ENCODE measurements at regions not wholly inside any gene's neighbourhood (a gene's known extent, or its start where the extent isn't known, plus 50 kb on each side); places are given as distances from the start of the nearest gene placed in this dataset.
"Not testable (repeated sequence)": the region's sequence is repeated elsewhere in the genome, so short reads cannot be mapped to it uniquely, and the experiment has no call there.

DNA sequence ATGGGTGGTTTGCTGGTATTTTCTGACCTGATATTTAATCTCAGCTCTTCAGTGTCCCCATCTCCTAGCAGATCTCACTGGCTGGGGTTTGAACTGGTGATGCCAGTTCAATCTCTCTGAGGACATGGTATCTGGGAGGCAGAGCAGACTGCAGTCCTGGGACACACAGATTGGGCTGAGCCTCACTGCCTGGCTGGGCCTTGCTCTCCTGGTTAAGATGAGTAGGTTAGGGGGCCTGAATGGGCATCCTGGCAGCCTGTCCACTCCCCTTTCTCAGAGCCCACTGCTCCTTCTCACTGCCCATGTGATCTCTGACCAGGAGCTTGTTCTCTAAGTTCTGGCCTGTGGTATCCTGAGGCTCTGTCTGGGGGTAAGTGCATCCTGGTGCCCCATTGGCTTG, 363.4 kb downstream of the GLRX3 start:
- no peak for DNase-seq (ENCODE audit: low read depth in 1 of 2, low spot score in 1 of 2)

DNA sequence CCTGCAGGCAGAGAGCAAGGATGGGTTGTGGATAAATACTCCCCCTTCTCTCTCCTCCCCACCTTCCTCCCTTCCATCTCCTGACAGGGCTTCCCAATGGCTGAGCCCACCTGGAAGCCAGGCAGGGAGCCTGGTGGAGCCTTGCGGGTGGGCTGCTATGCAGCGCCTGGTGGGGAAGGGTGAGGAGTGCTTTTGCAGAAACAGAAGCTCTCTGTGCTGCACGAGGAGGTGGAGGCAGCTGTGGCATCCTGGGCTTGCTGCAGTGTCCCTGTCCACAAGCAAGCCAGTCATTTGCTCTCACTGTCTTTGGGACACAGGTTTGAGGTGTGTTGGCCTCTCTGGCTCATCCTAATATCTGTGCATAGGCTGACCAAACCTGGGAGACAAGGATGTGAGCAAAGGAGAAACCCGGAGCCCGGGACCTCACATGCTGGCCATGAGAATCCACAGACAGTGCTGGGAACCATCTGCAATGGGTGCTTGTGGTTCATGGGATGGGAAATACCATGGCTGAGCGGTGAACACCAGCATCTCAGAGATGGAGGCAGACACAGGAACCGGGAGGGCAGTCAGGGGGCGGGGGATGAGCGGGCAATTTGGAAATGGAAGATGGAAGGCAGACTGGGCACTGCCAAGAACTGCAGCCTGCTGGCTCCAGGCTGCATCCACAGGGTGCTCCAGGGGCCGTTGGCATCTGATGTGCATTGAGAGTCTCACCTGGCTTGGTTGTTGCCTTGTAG, 364.2 kb downstream of the GLRX3 start:
- no peak for DNase-seq (ENCODE audit: low read depth in 1 of 2, low spot score in 1 of 2)

DNA sequence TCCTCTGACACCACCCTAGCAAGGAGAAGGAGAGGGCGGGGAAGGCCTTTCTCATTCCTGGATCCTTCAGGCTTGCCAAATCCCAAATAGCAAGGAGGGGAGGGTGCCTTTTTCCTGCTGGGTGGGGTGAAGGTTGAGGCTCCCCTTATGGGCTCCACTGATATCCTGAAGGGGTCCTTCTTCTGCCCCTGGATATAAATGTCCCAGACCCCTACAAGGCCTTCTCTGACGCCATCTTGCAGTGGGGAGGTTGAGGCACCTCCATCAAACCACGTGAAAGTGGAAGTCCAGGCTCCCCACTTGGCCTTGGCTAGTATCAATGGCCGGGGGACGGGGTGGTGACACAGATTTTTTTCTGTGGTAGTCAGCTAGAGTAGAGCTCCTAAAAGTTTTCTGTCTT, 371.3 kb downstream of the GLRX3 start:
- DNase-seq (ENCODE audit: low read depth in 1 of 2, low spot score in 1 of 2), result no peak

DNA sequence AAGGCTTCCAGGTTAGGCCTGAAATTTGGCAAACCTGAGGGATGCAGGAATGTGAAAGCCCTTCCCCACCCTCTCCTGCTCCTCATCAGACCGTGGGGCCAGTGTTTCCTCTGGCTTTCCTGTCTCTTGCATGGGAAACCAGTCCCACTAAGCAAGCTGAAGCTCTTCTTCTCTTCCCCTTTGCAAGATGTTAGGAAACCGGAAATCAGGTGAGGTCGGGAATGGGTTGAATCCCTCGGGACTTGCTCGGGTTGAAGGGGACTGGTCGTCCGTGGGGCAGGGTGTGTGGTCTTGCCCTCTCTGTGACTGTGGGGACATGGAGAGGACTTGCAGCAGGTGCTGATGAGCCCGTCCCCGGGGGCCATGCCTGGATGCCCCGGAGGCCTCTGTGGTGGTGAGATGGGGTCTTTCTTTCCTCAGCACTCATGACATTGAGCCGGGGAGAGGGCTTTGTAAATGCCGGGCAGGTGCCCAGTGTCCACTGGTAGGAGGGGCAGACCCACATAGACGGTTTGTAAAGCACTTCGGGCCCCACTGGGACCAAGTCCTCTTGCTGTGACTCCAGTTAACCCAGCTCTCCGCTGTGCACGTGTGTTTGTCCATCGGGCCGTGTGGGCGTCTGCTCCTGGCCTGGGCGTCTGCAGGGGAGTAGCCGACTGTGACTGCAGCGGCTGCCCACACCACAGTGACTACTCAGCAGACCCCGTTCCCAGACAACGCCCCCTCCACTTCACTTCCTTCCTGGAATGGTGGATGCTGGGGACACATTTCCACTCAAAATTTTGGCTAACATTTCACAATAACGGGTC, 373.9 kb downstream of the GLRX3 start:
- no peak for DNase-seq (ENCODE audit: low read depth in 1 of 2, low spot score in 1 of 2)

DNA sequence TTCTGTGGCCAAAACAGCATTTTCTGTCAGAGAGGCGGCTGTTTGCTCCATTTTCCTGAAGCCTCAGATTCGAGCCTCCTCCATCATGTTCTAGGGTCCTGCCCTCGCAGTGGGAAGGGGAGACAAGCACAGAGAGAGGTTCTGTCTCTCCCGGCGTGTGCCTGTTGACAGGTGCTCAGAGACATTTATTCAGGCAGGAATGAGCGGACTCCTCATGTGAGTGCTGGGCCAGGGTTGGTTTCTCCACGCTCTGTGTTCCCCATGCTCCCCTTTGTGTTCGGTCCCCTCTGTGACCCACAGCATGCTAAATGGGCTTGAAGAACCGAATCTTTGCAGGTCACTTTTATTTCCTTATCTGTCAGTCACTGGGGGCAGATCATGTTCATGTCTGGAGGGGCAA, 374.6 kb downstream of the GLRX3 start:
- no peak for DNase-seq (ENCODE audit: low read depth in 1 of 2, low spot score in 1 of 2)

DNA sequence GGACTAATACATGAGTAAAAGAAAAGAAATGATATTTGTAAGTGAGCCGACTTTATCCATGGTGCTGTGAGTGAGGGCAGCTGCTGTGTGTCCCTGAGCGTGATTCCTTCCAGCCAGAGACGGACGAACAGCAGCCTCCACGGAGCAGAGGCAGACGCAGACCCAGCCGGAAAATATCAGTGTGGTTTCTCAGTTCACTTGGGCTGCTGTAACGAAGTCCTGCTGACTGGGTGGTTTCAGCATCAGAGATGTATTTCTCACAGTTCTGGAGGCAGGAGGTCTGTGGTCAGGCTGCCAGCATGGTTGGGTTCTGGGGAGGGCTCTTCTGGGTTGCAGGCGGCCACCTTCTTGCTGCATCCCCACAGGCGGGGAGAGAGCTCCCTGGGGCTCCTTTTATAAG, 375.6 kb downstream of the GLRX3 start:
- DNase-seq (ENCODE audit: low read depth in 1 of 2, low spot score in 1 of 2), result no peak

DNA sequence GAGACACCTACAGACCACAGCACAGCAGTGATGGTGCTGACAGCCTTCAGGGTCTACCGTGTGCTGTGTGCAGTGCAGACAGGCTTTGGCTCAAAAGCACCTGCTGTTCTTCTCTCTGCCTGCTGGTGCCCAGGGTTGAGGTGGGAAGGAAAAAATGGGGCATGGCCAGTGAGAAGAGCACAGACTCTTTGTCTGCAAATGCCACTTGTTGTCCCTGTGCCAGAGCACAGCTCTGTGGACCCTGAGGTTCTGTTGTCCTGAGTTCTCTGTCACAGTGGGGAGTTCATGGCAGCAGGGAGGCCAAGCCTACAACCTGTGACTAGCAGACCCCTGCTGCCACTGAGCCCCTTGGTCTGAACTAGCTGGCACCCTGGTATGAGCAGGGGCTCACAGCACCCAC, 376.7 kb downstream of the GLRX3 start:
- DNase-seq (ENCODE audit: low read depth in 1 of 2, low spot score in 1 of 2), result no peak

DNA sequence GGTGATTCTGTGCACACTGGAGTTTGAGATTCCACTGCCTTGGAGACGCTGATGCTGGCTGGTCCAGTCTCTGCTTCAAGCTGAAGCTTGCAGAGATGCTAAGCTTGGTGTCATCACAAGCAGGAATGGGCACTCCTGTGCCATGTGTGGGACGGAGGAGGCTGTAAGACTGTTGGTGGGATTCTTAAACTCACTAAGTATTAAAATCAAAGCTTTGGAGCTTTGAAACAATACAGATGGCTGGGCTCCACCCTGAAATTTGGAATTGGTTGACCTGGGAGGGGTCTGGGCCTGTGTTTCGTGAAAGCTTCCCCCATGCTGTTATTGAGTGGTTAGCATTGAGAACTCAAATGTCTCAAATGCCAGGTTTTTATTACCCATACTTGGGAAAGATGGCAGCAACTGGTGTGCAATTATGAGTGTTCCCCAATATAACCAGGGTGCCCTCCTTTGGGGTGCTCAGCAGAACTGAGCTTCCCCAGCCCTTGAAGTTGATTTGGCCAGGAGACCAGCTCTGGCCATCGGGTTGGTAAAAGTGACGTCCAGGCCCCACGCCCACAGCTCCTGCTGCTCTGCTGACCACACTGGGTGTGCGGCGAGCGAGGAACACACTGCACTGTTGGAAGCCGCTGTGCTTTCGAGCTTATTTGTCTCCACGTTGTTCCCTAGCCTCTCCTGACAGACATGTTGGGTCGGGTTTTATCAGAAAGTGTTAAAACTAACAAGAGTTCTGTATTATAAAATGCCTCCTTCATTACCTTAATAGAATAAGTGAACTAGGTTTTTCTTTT, 377.7 kb downstream of the GLRX3 start:
- DNase-seq (ENCODE audit: low read depth in 1 of 2, low spot score in 1 of 2), result no peak

DNA sequence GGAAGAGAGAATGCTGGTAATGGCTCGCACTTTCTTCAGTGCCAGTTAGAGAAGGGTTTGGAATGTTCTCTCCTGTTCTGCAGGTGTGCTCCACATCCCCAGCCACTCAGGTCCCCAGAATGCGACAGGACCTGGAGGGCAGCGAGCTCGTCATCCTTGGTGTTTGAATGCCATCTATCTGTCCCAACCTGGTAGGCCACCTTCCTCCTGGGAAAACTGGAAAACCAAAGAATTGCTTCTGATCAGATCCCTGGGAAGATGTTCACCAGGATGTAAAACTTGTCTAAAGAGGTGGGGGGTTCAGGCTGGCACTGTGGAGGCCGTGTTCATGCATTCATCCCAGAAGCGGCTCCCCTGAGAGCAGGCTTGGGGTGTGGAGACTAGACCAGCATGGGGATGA, 379.5 kb downstream of the GLRX3 start:
- no peak for DNase-seq (ENCODE audit: low read depth in 1 of 2, low spot score in 1 of 2)

DNA sequence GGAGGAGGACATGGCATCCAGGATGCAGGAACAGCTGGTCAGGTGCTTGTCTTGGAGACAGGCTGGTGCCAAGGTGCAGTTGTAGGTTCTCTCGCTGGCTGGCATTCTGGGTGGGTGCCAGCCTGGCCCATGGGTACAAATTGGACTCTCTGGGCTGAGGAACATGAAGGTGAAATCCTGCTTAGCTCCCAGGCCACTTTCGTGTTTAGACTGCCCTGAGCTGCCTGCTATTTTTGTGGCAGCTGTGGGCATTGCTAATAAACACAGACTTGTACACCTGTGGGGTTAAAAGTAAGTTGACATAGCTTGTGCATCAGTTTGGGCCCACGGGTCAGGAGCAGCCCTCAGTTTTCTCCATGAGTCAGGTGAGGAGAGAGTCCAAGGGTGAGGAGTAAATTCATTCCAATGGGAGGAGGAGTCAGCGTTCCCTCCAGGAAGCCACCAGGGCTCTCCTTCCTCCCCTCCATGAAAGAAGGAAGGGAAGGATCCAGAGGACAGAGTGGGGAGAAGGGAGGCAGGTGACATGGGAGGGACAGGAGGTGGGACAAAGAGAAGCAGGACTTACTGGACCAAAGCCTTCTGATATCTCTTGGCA, 380.0 kb downstream of the GLRX3 start:
- no peak for DNase-seq (ENCODE audit: low read depth in 1 of 2, low spot score in 1 of 2)

DNA sequence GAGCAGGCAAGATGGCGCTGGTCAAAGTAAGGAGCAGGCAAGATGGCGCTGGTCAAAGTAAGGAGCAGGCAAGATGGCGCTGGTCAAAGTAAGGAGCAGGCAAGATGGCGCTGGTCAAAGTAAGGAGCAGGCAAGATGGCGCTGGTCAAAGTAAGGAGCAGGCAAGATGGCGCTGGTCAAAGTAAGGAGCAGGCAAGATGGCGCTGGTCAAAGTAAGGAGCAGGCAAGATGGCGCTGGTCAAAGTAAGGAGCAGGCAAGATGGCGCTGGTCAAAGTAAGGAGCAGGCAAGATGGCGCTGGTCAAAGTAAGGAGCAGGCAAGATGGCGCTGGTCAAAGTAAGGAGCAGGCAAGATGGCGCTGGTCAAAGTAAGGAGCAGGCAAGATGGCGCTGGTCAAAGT, 382.7 kb downstream of the GLRX3 start:
- not testable (repeated sequence) for DNase-seq (ENCODE audit: low read depth in 1 of 2, low spot score in 1 of 2)

DNA sequence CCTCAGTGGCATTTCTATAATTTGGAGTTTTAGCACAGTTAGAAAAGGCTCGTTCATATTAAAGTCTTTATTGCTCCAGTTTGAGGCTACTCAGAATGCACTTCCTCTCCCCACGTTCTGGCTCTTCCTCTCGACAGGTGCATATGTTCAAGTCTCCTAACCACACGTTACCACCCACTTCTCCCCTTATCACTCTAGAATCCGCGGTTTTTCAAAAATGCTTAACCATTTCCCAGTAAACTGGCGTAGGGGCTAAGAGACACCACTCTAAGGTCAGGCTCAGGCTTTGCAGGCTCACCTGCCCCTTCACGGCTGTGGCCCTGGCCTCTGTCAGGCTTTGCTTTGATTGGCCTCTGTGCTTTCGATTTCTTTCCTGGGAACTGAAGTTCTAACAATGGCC, 383.6 kb downstream of the GLRX3 start:
- no peak for DNase-seq (ENCODE audit: low read depth in 1 of 2, low spot score in 1 of 2)

DNA sequence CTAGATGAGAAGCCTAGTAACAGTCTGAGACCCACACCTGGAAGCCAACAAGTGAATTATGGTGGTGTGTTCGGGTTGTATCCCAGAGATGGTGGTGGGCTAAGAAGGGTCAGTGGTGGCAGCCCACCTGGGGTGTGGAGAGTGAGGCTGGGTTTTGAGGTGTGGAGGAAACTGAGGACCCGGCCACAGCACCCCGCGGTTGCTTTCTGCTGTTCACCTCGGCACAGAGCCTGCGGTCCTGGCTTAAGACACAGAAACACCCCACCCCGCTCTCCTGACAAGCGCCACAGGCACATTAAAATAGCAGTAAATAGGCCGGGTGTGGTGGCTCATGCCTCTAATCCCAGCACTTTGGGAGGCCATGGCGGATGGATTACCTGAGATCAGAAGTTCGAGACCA, 395.1 kb downstream of the GLRX3 start:
- no peak for DNase-seq (ENCODE audit: low read depth in 1 of 2, low spot score in 1 of 2)

DNA sequence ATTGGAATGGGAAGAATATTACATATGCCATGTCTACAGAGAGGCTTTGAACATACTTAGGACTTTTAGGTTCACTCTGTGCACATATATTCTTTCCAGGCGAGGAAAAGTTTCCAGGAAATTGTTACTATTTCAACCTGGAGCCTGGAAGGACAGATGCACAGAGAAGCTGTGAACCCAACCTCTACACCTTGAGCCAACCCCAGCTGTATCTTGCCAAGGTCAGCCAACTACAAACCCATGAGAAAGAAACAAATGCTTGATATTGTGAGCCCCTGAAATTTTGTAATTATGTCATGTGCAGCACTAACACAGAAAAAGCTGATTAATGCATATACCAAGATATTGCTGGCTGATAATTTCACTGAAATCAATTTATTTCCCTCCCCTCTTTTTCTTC, 404.9 kb downstream of the GLRX3 start:
- DNase-seq (ENCODE audit: low read depth in 1 of 2, low spot score in 1 of 2), result no peak

DNA sequence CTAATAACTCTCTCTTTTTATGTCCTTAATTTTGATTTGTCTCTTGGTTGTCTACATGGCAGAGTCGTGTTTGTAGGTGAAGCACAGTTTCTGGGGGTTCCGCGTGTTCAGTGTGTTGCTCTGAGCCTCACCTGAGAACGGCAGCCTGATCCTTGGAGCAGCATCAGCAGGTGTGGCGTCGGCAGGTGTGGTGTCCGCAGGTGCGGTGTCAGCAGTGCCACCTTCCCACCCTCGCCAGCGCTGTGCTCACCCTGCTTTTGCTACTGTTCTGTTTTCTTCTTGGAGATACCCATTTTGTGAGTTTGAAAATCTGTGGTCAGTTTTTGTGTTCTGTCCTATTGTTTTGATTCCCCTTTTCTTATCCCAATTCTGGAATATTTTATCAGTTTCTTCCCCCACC, 406.6 kb downstream of the GLRX3 start:
- DNase-seq (ENCODE audit: low read depth in 1 of 2, low spot score in 1 of 2), result no peak

DNA sequence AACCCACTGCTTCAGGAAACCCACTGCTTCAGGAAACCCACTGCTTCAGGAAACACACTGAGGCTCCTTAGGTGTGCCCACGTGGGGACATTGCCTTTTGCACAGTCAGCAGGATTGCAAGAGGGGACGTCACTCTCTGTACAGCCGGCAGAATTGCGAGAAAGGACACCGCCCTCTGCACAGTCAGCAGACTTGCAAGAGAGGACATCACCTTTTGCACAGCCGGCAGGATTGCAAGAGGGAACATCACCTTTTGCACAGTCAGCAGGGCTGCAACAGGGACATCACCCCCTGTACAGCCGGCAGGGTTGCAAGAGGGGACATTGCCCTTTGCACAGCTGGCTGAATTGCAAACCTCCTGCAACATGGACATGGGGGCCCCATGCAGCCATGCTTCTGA, 407.6 kb downstream of the GLRX3 start:
- no peak for DNase-seq (ENCODE audit: low read depth in 1 of 2, low spot score in 1 of 2)

DNA sequence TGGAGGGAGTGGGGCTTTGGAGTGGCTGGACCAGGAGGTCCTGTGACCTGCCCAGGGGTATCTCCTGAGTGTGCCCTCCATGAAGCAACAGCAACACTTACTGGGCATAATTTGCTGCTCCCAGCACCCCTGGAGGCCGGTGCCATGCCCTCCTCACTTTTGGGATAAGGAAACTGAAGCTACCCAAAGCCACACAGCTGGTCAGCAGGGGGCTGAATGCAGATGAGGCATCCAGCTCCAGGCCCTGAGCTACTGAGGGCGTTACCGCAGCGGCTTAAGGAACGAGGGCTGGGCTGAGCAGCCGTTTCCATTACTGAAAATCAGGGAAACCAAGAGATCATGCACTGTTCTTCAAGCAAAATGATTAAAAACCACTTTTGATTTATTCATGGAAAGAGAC, 408.9 kb downstream of the GLRX3 start:
- no peak for DNase-seq (ENCODE audit: low read depth in 1 of 2, low spot score in 1 of 2)

DNA sequence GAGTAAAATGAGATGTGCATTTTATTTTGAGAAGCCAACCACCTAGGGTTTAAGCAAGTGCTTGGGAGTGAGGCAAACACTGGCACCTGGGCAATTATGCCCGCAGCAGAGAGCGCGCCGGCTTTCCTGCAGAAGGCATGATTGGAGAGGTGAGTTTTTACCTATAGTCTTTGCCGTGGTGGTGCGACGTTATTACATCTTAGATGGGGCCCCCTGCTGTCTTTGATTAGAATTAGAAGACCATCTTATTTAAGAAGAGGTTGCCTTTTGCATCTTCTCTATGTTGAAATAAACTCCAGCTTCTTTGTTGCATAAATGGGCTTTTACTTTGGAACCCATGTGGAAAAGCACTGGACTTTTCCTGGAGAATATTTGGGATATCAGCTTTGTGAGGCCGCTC, 409.5 kb downstream of the GLRX3 start:
- DNase-seq (ENCODE audit: low read depth in 1 of 2, low spot score in 1 of 2), result no peak

DNA sequence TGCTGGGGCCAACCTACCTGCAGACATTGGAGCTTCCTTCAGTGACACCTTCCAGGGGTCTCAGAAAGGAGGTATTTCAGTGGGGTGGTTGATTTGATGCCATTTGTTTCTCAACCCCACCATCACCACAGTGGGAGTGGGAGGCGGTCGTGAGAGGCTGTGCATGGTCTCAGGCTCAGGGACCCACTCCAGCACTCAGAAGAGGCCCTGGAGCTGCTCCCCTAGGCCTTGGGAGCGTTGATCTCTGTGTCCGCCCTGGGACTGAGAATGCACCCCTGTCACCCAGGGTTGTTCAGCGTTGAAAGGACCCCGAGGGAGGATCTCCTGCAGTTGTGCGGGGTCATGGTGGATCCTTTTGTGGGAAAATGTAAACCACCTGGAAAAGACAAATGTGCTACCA, 410.6 kb downstream of the GLRX3 start:
- no peak for DNase-seq (ENCODE audit: low read depth in 1 of 2, low spot score in 1 of 2)

DNA sequence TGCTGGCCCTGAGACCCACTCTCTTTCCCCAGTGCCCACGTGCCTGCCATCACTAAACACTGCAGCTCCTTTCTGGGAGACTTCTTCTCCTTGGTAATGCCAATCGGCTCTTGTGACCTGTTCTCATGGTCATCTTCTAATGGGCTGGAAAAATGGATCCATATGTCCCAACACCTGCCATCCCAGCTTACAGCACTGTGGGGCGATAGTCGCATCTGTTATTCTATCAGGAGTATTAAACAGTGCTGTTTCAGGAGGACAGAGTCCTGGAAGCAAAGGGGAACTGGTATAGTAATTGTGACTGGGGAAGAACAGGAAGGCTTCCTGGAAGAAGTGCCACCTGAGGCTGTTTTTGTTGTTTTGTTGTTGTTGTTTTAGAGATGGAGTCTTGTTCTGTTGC, 411.2 kb downstream of the GLRX3 start:
- DNase-seq (ENCODE audit: low read depth in 1 of 2, low spot score in 1 of 2), result no peak

DNA sequence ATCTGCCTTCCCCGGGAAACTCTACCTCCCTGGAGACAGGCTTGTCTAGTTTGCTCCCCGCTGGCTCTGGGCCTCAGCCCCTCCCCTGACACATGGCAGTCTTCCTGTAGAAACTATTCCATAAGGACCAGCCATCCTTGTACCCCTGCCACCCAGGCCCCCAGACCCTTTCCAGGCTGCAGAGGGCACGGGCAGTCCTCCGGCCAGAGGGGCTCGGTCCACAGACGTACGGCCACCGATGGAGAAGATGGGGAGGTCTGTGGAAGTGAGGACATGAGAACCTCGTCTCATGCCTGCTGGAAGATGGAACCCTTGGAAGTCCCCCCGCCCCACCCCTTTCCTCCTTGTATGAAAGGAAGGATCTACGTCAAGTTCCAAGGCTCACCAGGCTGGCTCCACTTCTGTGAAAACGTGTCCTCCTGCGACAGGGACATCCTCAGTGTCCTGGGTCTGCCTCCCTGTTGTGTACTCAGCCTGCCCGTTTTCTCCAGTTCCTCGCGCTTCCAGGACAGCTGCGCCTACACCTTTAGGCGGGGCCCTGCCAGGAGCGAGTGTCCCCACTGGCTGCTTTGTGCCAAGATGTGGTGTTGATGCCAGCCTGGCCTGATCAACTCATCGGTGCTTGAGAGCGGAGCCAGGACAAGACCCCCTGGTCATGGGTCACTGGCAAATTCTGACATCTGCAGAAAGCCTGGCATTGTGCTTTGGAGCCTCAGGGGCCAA, 414.9 kb downstream of the GLRX3 start:
- DNase-seq (ENCODE audit: low read depth in 1 of 2, low spot score in 1 of 2), result no peak

Measured in stimulated activated CD4-positive, alpha-beta T cell treated with anti-CD3 and anti-CD28 coated beads, Interleukin-15, amount 100 ng/mL, for 1 hour (primary cell).